ENCODE measurements at regions not wholly inside any gene's neighbourhood (a gene's known extent, or its start where the extent isn't known, plus 50 kb on each side); places are given as distances from the start of the nearest gene placed in this dataset.

GRCh38 chr3:127068111-127068810 lies 85.3 kb downstream of the PLXNA1 start:
- intact Hi-C loops (cut with DNase I) = no loop called here

GRCh38 chr3:127068871-127069270 lies 86.0 kb downstream of the PLXNA1 start:
- Histone ChIP-seq H3K4me3 (no peak overlapping the region), H3K27ac (no peak overlapping the region), H3K9me3 (no peaks in the 10 kb centered on the region), H3K27me3 (peaks cover 4% of the 10 kb centered on the region), H3K4me1 (no peaks in the 10 kb centered on the region), H3K36me3 (no peaks in the 10 kb centered on the region)
- no peak for TF ChIP-seq CTCF (IDR thresholded peaks at IDR 0.05)
- DNase-seq = peak; percentile 35
- no peak for ATAC-seq
- intact Hi-C loops (cut with DNase I) = no loop called here

More at GRCh38 chr3:127068111-127068810, 85.3 kb downstream of the PLXNA1 start:
- H3K9me3 ChIP-seq = no peaks in the 10 kb centered on the region
- H3K36me3 ChIP-seq = no peaks in the 10 kb centered on the region
- no peak for ATAC-seq
- H3K27ac ChIP-seq = no peak overlapping the region
- peaks cover 4% of the 10 kb centered on the region for H3K27me3 ChIP-seq
- no peak for TF ChIP-seq CTCF (IDR thresholded peaks at IDR 0.05)
- H3K4me1 ChIP-seq = no peaks in the 10 kb centered on the region
- H3K4me3 ChIP-seq = no peak overlapping the region
- DNase-seq = peak; percentile 42

GRCh38 chr3:127069814-127070440 lies 87.0 kb downstream of the PLXNA1 start:
- intact Hi-C loops (cut with DNase I) = no loop called here

GRCh38 chr3:127070776-127071175 lies 87.9 kb downstream of the PLXNA1 start:
- no peak overlapping the region for H3K4me3 ChIP-seq
- DNase-seq (peak; percentile 53), ATAC-seq (no peak)
- H3K27ac ChIP-seq = no peak overlapping the region
- intact Hi-C loops (cut with DNase I) = no loop called here
- H3K27me3 ChIP-seq = peaks cover 4% of the 10 kb centered on the region
- H3K4me1 ChIP-seq = no peaks in the 10 kb centered on the region
- no peaks in the 10 kb centered on the region for H3K36me3 ChIP-seq
- no peak for TF ChIP-seq CTCF (IDR thresholded peaks at IDR 0.05)
- H3K9me3 ChIP-seq = no peaks in the 10 kb centered on the region

More at GRCh38 chr3:127069814-127070440, 87.0 kb downstream of the PLXNA1 start:
- H3K27ac ChIP-seq = no peak overlapping the region
- H3K4me3 ChIP-seq = no peak overlapping the region
- H3K9me3 ChIP-seq = no peaks in the 10 kb centered on the region
- ATAC-seq = no peak
- H3K36me3 ChIP-seq = no peaks in the 10 kb centered on the region
- TF ChIP-seq CTCF (IDR thresholded peaks at IDR 0.05) = no peak
- peaks cover 4% of the 10 kb centered on the region for H3K27me3 ChIP-seq
- H3K4me1 ChIP-seq = no peaks in the 10 kb centered on the region
- DNase-seq = peak; percentile 60

- Histone ChIP-seq H3K36me3 (no peaks in the 10 kb centered on the region), H3K27me3 (peaks cover 4% of the 10 kb centered on the region), H3K4me3 (no peak overlapping the region), H3K9me3 (no peaks in the 10 kb centered on the region), H3K27ac (no peak overlapping the region), H3K4me1 (no peaks in the 10 kb centered on the region)
- no peak for TF ChIP-seq CTCF (IDR thresholded peaks at IDR 0.05)
- peak; percentile 46 for DNase-seq
- no peak for ATAC-seq
- intact Hi-C loops (cut with DNase I) = no loop called here
These were observed 88.7 kb downstream of the PLXNA1 start for GRCh38 chr3:127071597-127072001.
